IPS-NIHi11 (cell line): ENCODE measurements at regions not wholly inside any gene's neighbourhood (a gene's known extent, or its start where the extent isn't known, plus 50 kb on each side); places are given as distances from the start of the nearest gene placed in this dataset.
"Not testable (repeated sequence)": the region's sequence is repeated elsewhere in the genome, so short reads cannot be mapped to it uniquely, and the experiment has no call there.

Experiments used
- DNase-seq: peaks from one replicate; pipeline ENCODE4 v3.0.0; 2012; ENCODE audit warnings: mixed read lengths, low spot score

DNA sequence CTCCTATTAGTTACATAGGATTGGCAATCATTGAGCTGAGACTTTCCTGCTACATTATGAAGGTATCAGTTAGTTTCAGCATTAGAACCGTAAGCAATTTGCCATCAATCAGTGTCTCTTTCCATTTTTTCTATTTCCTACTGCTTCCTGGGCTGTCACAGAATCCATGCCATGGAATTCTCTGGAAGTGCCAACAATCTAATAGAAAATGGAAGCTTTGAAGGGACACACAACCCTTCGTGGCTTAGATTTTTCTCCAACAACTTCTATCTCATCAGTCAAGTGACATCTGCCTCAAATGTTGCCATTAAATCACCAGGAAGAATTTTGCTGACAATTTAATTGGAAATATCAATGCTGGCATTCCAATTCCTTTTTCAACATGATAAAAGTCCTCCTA, 183.5 kb upstream of the PARD3B start:
- DNase-seq: no peak

DNA sequence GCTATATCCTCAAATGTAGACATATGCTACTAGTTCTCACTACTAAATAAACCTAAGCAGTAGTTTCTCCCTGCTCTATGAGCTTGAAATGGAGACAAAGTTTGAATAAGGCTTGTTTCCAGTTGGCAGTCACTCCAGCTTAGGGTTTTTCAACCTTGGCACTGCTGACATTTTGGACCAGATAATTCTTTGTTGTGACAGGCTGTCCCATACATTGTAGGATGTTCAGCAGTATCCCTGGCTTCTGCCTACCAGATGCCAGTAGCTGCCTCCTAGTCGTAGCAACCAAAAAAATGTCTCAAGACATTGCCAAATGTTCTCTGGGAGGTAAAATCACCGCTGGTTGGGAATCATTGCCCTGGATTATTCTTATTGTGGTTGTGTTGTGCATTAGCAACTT, 182.7 kb upstream of the PARD3B start:
- no peak for DNase-seq

DNA sequence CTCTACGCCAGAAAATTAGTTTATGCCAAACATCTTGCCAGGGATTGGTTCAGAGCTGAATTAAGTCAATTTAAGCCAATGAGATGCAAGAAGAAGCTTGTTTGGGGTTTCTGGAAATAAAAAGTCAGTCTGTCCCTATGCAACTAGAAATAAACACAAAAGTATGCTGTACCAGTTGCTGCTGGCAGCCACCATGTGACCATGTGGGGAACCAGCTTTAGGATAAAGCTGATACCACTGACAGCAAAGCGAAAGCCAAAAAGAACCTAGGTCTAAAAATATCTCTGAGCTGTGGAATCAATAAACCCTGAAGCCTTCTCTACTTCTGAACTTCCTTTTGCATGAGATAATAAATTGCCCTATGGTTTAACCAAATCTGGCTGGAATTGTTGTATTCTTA, 181.8 kb upstream of the PARD3B start:
- no peak for DNase-seq

DNA sequence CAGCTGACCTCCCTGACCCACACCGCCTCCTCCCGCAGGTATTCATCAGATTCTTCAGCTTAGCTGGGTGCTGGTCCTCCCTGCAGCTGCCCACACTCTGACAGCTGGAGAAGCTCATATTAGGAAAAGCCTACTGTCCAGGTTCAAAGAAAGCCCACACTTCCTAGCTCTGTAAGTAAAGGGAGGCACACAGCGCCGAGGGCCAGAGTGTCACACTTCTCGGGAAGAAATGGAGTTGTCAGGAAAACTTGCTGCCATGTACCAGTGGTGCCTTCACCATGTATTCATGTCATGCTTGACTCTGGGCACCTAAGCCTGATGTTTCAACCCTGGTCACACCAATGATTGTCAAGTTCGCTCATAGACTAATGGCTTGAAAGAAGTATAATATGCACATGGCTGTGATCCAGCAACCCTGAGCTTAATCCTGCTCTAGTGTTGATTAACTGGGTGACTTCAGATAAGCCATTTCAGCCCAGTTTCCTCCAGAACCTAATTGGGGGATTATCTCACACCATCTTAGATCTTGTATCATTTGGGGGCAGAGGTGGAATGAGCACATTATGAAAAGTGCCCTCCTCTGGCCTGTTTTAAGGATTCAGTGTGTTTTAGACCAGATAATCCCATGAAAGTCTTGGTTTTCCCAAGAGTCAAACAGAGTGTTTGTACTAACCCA, 180.3 kb upstream of the PARD3B start:
- DNase-seq: no peak

DNA sequence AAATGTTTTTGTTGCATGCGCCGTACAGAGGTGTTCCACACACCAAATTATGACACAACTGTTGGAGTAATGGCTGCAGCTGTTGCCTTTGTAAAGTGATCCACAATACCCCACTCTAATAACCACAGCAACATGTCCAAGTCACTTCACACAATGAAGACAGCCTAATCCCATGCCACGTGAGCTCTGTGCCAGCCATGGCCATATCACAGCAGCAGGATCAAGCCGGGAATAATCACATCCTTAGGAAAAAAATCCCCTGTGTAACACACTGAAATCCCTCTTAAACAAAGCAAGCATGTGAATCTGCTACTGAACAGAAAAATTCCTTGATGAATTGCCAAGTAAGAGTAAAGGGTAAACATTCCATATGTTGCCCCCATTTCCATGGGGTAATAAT, 179.5 kb upstream of the PARD3B start:
- no peak for DNase-seq

DNA sequence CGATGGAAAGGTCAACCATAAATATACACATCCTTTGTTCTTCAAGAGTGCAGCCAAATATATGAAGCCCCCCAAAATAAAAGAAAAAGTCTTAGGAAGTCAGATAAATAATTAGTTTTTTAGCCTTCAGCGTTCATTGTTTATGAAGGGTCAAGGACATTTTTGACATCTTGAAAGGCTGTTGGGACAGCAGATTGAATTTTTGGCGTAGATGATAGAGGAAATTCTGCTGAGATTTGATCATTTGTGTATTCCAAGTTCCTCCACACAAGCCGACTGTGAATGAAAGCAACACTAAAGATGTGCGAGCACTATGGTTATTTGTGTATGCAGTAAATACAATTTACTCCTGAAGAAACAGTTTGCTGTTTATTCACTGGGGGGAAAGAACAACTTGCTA, 177.8 kb upstream of the PARD3B start:
- no peak for DNase-seq

DNA sequence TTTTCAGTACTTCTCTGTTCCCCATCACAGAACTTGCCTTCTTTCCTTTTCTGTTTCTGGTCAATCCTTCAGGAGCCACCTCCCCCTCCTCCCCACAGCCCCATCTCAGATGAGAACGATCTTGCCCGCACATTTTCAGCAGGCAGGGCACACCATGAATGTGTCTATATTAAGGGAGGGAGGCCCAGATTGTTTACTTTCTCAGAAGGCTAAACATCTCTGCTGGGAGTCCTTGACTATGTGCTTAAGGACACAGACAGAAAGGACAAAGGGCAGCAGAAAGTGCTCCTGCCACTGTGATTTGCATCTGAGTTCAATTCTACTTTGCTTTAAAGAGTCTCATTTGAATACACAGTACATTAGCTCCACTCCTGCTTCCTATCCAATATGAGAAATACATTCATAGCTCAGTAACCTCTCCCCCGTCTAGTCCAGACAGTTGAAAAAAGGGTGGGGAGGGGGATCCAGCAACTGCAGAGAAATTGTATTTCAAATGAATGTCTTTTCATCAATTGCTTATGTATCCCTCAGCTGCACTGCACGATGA, 175.0 kb upstream of the PARD3B start:
- DNase-seq: no peak

DNA sequence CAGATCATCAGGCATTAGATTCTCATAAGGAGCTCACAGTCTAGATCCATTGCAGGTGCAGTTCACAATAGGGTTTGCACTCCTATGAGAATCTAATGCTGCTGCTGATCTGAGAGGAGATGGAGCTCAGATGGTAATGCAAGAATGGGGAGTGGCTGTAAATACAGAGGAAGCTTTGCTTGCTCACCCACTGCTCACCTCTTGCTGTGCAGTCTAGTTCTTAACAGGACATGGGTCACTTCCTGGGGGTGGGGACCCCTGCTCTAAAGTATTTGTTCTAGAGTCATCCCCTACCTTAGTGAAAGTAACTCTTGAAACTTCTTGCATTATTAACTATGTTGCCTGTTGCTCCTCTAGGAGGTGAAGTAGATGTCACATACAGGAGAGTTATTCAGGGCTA, 171.3 kb upstream of the PARD3B start:
- DNase-seq: no peak

DNA sequence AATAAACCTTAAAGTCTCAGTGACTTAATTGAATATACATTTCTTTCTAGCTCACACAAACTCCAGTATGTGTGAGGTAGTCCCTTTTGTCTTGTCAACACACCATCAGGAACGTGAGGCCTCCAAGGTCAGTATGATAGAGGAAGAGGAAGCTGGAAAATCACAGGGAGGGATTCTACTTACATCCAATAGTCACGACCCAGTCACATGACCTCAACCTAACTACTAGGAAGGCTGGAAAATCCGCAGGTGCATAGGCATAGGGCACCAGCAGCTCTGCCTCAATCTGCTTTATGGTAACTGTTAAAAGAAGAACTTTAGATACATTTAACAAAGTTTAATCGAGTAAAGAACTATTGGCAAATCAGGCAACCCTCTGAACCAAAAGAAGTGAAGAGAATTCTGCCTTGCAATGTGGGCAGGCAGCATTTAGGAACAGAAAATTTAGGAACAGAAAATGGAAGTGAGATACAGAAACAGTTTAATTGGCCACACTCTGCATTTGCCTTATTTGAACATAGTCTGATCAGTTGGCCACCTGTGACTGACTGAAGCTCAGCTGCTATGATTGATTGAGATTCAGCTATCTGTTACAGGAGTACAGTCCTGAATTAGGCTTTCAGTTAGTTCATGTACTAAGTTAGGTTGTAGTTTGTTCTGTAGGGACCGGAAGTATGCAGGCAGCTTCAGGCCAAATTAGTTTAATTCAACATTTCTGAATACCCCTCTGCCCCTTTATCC, 165.0 kb upstream of the PARD3B start:
- DNase-seq: no peak

DNA sequence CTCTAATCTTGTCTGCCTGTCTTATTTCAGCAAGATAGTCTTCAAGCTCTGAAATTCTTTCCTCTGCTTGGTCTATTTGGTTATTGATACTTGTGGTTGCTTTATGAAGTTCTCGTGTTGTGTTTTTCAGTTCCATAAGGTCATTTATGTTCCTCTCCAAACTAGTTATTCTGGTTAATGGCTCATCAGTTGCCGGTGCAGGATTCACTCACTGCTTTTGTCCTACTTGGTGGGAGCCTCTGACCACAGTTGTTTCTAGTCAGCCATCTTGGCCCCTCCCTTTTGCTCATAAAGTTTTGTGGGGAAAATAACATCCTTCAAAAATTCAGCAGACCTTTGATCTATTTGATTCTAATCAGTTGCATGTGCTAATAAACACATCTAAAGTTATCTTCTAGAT, 158.6 kb upstream of the PARD3B start:
- DNase-seq: no peak

DNA sequence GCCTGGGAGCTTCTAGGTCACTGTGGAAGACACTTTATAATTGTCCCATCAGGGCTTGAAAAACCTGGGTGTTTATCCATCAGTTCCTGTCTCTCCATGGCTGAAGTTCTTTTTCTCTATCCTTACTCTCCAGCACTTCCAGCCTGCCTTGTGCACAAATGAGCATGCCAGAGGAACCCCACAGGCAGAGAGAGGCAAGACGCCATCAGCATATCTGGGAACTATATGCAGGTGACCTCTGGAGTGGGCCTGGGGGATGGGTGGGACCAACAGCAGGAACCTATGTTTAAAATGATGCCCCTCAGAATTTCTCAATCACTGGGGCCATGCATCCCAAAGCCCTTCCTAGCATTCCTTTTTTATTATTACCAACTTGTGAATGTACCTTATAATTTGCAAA, 156.2 kb upstream of the PARD3B start:
- DNase-seq: no peak

DNA sequence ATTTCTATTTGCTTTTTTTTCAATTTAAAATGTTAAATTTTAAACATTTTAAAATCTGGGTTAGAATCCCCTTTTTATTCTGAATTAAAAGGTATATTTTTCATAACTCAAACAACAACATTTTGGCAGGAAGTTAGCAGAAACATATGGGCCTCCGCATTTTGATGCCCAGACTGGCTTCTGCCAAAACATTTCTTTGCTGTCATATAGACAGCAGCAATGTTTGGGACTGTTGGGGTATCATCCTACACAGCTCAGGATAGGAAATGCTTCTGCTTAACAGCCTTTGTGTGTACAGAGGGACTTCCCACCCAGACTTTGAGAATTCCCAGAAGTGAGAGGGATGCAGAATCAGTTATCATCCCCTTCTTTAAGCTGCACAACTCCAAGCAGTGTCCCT, 155.4 kb upstream of the PARD3B start:
- DNase-seq: no peak

DNA sequence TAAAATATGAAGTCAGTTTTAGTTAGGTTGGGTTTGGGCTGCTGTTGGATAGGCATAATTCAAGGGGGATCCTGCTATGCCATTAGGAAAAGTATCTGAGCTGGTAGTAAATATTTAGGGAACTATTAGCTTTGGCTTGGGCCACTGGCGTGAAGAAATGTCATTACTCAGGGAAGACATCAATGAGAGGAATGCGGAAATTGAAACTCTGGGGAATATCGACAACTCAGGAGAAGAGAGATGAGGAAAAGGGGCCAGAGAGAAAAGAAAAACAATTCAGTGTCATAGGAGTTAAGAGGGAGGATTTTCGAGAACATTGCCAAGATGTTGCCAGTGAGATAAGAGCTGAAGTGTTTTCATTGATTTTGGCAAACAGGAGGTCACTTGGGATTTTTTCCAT, 149.7 kb upstream of the PARD3B start:
- DNase-seq: no peak

DNA sequence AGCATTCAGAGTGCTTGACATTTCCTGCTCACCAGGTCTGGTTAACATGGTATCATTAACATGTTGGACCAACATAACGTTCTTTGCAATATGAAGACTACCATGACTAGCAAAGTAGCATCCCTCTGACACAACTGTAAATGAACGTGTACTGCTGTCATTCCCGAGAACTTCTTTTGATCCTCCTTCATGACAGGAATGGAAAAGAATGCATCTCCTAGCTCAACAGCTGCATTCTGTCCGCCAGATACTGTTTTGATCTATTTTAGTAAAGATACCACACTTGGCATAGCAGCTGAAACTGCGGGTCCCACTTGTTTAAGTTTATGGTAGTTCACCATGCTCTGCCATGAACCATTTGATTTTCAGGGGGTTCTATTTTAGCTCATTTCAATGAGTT, 144.2 kb upstream of the PARD3B start:
- no peak for DNase-seq

DNA sequence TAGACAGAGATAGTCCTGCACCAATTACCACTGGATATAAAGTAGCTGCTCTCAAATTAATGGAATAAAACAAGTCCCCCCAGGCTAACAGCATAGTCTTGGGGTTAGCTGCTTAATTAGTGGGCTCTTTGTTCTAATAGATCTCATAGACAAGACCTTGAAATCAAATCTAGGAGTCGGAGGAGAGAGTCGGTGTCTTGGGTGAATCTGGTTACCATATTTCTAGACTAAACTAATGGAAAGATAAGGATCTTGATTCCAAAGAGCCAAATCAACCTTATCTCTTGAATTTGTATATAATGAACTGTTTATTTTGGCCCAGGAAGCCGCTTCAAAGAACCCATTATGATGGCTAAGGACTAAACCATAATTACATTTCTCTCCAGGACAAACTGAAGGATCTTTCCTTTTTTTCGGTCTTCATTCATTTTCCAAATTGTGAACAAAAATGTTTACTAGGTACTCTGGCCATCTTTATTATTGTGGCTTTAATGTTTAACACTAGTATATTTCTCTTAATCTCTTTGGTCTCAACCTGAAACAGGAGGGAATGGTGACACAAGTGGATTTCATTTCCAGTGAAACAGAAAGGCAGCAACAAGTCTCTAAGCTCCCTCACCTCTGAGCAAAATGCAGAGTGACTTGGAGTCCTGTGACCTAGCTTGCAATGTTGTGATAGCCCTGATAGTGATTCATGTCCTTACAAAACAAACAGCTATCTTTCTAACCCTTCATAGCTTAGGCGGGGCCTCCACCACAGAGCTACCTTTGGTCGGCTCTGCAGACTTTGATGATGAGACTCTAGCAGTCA, 137.9 kb upstream of the PARD3B start:
- no peak for DNase-seq

DNA sequence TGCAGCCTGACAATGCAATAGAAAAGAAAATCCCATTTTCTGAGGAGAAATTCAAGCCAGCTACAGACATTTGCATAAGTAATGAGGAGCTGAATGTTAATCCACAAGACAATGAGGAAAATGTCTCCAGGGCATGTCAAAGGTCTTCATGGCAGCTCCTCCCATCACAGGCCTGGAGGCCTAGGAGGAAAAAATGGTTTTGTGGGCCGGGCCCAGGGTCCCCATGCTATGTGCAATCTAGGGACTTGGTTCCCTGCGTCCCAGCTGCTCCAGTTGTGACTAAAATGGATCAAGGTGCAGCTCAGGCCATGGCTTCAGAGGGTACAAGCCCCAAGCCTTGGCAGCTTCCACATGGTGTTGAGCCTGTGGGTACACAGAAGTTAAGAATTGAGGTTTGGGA, 132.5 kb upstream of the PARD3B start:
- not testable (repeated sequence) for DNase-seq

DNA sequence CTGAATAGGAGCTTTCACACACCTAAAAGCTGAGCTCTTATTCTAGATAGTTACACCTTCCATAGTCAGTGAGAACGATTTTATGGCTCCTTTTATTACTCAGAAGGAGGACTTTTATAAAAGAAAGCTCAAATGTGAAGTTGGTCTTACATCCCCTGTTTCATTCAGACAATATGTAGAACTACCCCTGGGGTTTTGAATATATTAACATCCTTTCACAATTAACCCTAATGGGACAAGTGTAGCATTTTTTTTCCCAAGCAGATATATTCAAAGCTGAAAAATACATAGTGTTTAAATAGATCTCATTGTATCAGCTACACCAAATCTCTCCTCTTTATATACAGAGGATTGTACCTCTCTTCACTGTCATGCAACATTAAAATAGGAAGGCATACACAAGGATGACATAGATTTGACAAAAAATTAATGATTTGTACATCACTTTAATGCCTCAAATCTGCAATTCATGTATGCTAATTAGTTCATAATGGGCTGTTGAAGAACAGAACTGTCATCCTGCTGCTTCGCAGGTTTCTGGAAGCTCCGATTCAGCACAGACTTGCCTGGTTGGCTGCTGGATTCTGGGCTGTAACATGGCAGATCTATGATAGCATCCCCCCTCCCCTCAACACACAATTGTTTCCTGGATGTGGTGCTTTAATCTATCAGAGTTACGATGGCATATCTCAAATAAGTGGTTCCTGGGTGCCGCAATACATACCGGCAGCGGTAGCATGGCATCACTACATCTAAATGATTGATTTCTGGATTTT, 129.7 kb upstream of the PARD3B start:
- DNase-seq: no peak

DNA sequence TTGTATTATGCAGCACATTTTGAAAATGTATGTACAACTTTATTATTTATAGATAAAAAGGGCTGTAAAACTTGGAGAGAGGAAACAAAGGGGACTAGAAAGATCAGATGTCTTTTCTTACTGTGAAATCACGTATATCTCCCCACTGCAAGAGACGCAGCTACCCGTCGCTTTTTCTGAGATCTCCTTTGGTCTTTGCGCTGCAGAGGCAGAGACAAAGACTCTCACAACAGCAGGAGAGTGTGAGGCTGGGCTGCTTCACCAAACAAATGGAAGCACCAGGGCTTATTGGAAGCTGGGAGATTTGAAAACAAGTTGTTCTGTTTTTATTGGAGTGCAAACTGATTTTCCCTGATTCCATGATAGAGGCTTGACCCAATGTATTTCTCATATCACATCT, 129.0 kb upstream of the PARD3B start:
- no peak for DNase-seq

DNA sequence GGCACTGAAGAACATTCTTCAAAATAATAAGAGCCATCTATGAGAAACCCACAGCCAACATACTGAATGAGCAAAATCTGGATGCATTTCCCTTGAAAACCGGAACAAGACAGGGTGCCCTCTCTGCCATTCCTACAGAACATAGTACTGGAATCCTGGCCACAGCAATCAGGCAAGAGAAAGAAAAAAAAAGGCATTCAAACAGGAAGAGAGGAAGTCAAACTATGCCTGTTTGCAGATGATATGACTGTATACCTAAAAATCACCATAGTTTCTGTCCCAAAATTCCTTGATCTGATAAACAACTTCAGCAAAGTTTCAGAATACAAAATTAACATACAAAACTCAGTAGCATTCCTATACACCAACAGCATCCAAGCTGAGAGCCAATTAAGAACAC, 119.5 kb upstream of the PARD3B start:
- no peak for DNase-seq

DNA sequence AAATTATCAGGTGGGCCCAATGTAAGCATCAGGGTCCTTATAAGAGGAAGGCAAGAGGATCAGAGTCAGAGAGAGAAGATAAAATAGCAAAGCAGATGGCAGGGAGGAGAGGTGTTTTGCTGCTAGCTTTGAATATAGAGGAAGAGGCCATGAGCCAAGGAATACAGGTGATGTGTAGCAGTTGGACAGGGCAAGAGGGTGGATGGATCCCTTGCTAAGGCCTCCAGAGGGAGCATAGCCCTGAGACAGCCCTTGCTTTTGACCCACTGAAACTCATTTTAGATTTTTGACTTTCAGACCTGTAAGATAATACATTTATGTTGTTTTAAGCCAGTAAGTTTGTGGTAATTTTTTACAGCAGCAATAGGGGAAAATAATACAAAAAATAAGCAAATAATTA, 116.6 kb upstream of the PARD3B start:
- DNase-seq: no peak

DNA sequence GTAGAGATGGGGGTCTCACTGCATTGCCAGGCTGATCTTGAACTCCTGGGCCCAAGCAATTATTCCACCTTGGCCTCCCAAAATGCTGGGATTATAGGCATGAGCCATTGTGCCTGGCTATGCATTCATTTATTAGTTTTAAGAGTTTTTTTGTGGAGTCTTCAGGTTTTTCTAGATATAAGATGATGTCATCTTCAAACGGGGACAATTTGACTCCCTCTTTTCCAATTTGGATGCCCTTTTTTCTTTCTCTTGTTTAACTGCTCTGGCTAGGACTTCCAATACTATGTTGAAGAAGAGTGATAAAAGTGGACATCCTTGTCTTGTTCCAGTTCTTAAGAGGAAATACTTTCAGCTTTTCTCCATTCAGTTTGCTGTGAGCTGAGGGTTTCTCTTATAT, 113.7 kb upstream of the PARD3B start:
- DNase-seq: no peak

DNA sequence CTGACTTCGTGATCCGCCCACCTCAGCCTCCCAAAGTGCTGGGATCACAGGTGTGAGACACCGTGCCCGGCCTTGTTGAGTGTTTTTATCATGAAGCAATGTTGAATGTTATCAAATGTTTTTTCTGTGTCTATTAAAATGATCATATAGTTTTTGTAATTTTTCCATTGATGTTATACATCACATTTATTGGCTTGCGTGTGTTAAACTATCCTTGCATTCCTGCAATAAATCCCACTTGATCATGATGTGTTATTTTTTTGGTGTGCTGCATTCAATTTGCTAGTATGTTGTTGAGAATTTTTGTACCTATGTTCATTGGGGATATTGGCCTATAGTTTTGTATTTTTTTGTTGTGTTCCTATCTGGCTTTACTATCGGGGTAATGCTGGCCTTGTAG, 113.1 kb upstream of the PARD3B start:
- DNase-seq: no peak
